ENCODE measurements at regions not wholly inside any gene's neighbourhood (a gene's known extent, or its start where the extent isn't known, plus 50 kb on each side); places are given as distances from the start of the nearest gene placed in this dataset.

GRCh38 chr5:135158982-135159381 lies 125.0 kb upstream of the PITX1 start:
- TF ChIP-seq CTCF (IDR thresholded peaks at IDR 0.05) (no peak), POLR2A (IDR thresholded peaks at IDR 0.05) (no peak)
